Gastroesophageal sphincter (tissue), 3 donors: ENCODE measurements at regions not wholly inside any gene's neighbourhood (a gene's known extent, or its start where the extent isn't known, plus 50 kb on each side); places are given as distances from the start of the nearest gene placed in this dataset.

Experiments used
- CTCF ChIP-seq, 4 experiments: fragments of 200-600 bp in 2 of 4; fragments of 450-650 bp in 2 of 4; sonication (generic) in 1 of 4; IDR thresholded peaks; one replicate each; pipeline ENCODE4 v1.5.1; 2017 to 2019; ENCODE audit warnings: antibody characterized with exemption in 4 of 4, mild to moderate bottlenecking in 2 of 4, moderate library complexity in 2 of 4
- EP300 ChIP-seq: sonication (generic); formaldehyde crosslinking; IDR thresholded peaks from one replicate; pipeline ENCODE4 v1.6.1; 2017; ENCODE audit warnings: antibody characterized with exemption, mild to moderate bottlenecking
- POLR2A ChIP-seq, 2 donors: fragments of 450-650 bp; IDR thresholded peaks; one replicate each; pipeline ENCODE4 v1.6.1; 2017; ENCODE audit warnings: antibody characterized with exemption in 2 of 2, mild to moderate bottlenecking in 2 of 2, moderate library complexity in 1 of 2
- POLR2AphosphoS5 ChIP-seq: sonication (generic); formaldehyde crosslinking; IDR thresholded peaks from one replicate; pipeline ENCODE4 v1.6.1; 2017; ENCODE audit warnings: antibody characterized with exemption

GRCh38 chr3:187799942-187800641 lies 54.8 kb upstream of the BCL6 start:
- TF ChIP-seq EP300 (no peak), CTCF (IDR thresholded peaks at IDR 0.05) (no peak), POLR2AphosphoS5 (no peak), POLR2A (IDR thresholded peaks at IDR 0.05) (no peak)
